OCI-LY1 (cell line): ENCODE measurements at regions not wholly inside any gene's neighbourhood (a gene's known extent, or its start where the extent isn't known, plus 50 kb on each side); places are given as distances from the start of the nearest gene placed in this dataset.

Experiments used
- EZH2 ChIP-seq: fragments of 200-600 bp; sonication (generic), shearing (Covaris generic); IDR thresholded peaks from 2 replicates; pipeline ENCODE4 v1.8.0; 2017; ENCODE audit warnings: borderline replicate concordance, mixed run types, mild to moderate bottlenecking, antibody characterized with exemption, low read length, moderate library complexity, mixed read lengths
- TF ChIP-seq, protein P1 (sequence below): fragments of 200-600 bp; sonication (generic), shearing (Covaris generic); IDR thresholded peaks from 2 replicates; pipeline ENCODE4 v1.5.1; 2017; ENCODE audit warnings: mild to moderate bottlenecking, antibody characterized with exemption, low read length, moderate library complexity, mixed read lengths

DNA sequence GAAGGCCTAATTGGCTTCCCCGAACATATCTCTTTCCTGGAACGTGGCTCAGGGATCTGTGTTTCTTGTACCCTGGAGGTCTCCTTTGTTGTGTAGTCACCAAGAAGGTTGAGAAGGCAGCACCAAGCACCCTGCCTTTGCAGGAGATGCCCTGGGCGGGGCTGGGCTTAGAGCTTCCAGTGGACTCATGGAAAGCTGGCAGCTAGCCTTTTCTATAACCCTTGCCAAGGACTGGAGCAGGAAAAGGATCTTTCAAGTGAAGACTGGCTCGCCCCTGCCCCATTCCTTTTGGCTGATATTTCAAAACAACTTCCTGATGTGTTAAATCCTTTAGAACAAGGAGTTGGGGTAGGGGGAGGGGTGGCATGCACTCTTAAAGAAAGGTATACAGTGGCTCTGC, 58.9 kb upstream of the EPHA6 start:
- TF ChIP-seq, protein P1, sequence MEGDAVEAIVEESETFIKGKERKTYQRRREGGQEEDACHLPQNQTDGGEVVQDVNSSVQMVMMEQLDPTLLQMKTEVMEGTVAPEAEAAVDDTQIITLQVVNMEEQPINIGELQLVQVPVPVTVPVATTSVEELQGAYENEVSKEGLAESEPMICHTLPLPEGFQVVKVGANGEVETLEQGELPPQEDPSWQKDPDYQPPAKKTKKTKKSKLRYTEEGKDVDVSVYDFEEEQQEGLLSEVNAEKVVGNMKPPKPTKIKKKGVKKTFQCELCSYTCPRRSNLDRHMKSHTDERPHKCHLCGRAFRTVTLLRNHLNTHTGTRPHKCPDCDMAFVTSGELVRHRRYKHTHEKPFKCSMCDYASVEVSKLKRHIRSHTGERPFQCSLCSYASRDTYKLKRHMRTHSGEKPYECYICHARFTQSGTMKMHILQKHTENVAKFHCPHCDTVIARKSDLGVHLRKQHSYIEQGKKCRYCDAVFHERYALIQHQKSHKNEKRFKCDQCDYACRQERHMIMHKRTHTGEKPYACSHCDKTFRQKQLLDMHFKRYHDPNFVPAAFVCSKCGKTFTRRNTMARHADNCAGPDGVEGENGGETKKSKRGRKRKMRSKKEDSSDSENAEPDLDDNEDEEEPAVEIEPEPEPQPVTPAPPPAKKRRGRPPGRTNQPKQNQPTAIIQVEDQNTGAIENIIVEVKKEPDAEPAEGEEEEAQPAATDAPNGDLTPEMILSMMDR: no peak
- TF ChIP-seq EZH2: no peak
